ENCODE measurements at regions not wholly inside any gene's neighbourhood (a gene's known extent, or its start where the extent isn't known, plus 50 kb on each side); places are given as distances from the start of the nearest gene placed in this dataset.

DNA sequence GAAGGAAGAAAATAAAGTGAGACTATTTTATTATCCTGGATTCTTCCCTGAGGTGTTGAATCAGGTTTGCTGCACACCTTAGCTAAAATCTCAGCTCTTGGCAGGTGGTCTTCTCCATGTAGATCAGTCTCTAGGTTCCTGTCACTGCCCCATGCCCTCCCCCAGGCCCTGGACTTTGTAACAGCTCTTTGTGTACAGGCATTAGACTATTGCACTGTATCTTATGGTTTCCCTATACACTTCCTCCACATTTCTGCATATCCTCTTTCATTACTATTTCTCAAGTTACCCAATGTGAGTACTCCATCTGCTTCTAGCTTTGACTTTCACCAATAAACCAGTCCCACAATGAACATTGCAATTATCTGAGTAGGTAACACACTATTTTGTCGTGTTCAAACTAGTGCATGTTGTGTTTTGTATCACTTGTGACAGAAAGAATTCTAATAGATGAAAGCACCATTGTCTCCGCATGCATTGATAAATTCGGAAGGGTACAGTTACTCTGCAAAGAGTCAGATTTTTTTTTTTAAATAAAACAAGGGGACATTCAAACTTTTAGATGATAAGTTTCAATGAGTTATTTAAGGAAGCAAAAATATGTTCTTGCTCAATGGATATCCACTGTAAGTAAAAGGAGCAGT lies 1348.7 kb upstream of the C9orf72 start:
- no peak for FAIRE-seq
- in situ Hi-C loops (cut with MboI) (no loop called here), intact Hi-C loops (cut with micrococcal nuclease) (no loop called here)
- Histone ChIP-seq H3K9me1 (ENCODE audit: control insufficient read depth, insufficient read depth, low read length) (no peaks in the 10 kb centered on the region), H4K20me1 (replicated peaks; ENCODE audit: control insufficient read depth, insufficient read depth, low read length) (no peaks in the 10 kb centered on the region), H3K4me3 (no peak overlapping the region), H3K36me3 (ENCODE audit: control insufficient read depth, insufficient read depth, low read length) (no peaks in the 10 kb centered on the region), H3K4me2 (ENCODE audit: insufficient read depth, low read length) (no peak overlapping the region), H3K79me2 (ENCODE audit: control insufficient read depth, insufficient read depth, low read length) (no peaks in the 10 kb centered on the region), H3K27me3 (ENCODE audit: control insufficient read depth in 2 of 2, insufficient read depth in 2 of 2, low read length in 2 of 2) (no peaks in the 10 kb centered on the region), H3K9ac (ENCODE audit: insufficient read depth in 1 of 2, low read depth in 2 of 2, low read length in 2 of 2) (no peak overlapping the region), H2AFZ (ENCODE audit: low read depth, low read length) (no peak overlapping the region), H3K4me1 (replicated peaks in 1 of 2; ENCODE audit: control insufficient read depth in 2 of 2, insufficient read depth in 2 of 2, low read length in 2 of 2) (no peaks in the 10 kb centered on the region), H3K9me3 (replicated peaks; ENCODE audit: control insufficient read depth, insufficient read depth, low read depth, low read length) (no peaks in the 10 kb centered on the region), H3K27ac (ENCODE audit: extremely low read depth, low read depth, low read length) (no peak overlapping the region)
- ChIA-PET POLR2A (no interaction called here), CTCF (ENCODE audit: low intra/inter-chr PET ratio) (no interaction called here)
- WGBS (ENCODE audit: insufficient coverage, low coverage, missing lambda C conversion rate) = no CpG with 5 or more reads among the region's 3 CpGs
- BruUV-seq (replicated peaks) = no TSS peak
- no peak for ATAC-seq
- no peak for DNase-seq (ENCODE audit: extremely low read depth in 1 of 4, low spot score in 3 of 4)
- TF ChIP-seq ATF1 (CRISPR knock-in tag; IDR thresholded peaks at IDR 0.05) = no peak
- no peak for TF ChIP-seq ATF1 (tag; IDR thresholded peaks at IDR 0.05)
- TF ChIP-seq NCOA4 (IDR thresholded peaks at IDR 0.05; ENCODE audit: partially characterized antibody) = no peak
- TF ChIP-seq BMI1 (IDR thresholded peaks at IDR 0.05; ENCODE audit: low read length) = no peak
- TF ChIP-seq RBM17 (IDR thresholded peaks at IDR 0.05; ENCODE audit: borderline replicate concordance, low read depth, low read length) = no peak
- no peak for TF ChIP-seq ZNF583 (CRISPR knock-in tag; IDR thresholded peaks at IDR 0.05)
- TF ChIP-seq, protein P1, sequence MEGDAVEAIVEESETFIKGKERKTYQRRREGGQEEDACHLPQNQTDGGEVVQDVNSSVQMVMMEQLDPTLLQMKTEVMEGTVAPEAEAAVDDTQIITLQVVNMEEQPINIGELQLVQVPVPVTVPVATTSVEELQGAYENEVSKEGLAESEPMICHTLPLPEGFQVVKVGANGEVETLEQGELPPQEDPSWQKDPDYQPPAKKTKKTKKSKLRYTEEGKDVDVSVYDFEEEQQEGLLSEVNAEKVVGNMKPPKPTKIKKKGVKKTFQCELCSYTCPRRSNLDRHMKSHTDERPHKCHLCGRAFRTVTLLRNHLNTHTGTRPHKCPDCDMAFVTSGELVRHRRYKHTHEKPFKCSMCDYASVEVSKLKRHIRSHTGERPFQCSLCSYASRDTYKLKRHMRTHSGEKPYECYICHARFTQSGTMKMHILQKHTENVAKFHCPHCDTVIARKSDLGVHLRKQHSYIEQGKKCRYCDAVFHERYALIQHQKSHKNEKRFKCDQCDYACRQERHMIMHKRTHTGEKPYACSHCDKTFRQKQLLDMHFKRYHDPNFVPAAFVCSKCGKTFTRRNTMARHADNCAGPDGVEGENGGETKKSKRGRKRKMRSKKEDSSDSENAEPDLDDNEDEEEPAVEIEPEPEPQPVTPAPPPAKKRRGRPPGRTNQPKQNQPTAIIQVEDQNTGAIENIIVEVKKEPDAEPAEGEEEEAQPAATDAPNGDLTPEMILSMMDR (IDR thresholded peaks at IDR 0.05 in 2 of 3, conservative IDR thresholded peaks at IDR 0.05 in 1 of 3; ENCODE audit: insufficient read depth in 2 of 3, low read depth in 1 of 3, low read length in 3 of 3) = no peak
- TF ChIP-seq, protein P2, sequence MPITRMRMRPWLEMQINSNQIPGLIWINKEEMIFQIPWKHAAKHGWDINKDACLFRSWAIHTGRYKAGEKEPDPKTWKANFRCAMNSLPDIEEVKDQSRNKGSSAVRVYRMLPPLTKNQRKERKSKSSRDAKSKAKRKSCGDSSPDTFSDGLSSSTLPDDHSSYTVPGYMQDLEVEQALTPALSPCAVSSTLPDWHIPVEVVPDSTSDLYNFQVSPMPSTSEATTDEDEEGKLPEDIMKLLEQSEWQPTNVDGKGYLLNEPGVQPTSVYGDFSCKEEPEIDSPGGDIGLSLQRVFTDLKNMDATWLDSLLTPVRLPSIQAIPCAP (CRISPR knock-in tag; IDR thresholded peaks at IDR 0.05; ENCODE audit: borderline replicate concordance) = no peak
- no peak for TF ChIP-seq FUS (optimal IDR thresholded peaks at IDR 0.05; ENCODE audit: low read depth, low read length)
- TF ChIP-seq ADNP (tag; IDR thresholded peaks at IDR 0.05) = no peak
- no peak for TF ChIP-seq FOXA1 (IDR thresholded peaks at IDR 0.05; ENCODE audit: borderline replicate concordance)
- TF ChIP-seq BRF1 (IDR thresholded peaks at IDR 0.05; ENCODE audit: borderline replicate concordance, extremely low read depth, insufficient read length) = no peak
- TF ChIP-seq SAFB2 (IDR thresholded peaks at IDR 0.05; ENCODE audit: borderline replicate concordance, low read depth, low read length, severe bottlenecking) = no peak
- TF ChIP-seq NBN (IDR thresholded peaks at IDR 0.05; ENCODE audit: low read depth) = no peak
- TF ChIP-seq MTF1 (CRISPR knock-in tag; IDR thresholded peaks at IDR 0.05; ENCODE audit: borderline replicate concordance) = no peak
- TF ChIP-seq, protein P3, sequence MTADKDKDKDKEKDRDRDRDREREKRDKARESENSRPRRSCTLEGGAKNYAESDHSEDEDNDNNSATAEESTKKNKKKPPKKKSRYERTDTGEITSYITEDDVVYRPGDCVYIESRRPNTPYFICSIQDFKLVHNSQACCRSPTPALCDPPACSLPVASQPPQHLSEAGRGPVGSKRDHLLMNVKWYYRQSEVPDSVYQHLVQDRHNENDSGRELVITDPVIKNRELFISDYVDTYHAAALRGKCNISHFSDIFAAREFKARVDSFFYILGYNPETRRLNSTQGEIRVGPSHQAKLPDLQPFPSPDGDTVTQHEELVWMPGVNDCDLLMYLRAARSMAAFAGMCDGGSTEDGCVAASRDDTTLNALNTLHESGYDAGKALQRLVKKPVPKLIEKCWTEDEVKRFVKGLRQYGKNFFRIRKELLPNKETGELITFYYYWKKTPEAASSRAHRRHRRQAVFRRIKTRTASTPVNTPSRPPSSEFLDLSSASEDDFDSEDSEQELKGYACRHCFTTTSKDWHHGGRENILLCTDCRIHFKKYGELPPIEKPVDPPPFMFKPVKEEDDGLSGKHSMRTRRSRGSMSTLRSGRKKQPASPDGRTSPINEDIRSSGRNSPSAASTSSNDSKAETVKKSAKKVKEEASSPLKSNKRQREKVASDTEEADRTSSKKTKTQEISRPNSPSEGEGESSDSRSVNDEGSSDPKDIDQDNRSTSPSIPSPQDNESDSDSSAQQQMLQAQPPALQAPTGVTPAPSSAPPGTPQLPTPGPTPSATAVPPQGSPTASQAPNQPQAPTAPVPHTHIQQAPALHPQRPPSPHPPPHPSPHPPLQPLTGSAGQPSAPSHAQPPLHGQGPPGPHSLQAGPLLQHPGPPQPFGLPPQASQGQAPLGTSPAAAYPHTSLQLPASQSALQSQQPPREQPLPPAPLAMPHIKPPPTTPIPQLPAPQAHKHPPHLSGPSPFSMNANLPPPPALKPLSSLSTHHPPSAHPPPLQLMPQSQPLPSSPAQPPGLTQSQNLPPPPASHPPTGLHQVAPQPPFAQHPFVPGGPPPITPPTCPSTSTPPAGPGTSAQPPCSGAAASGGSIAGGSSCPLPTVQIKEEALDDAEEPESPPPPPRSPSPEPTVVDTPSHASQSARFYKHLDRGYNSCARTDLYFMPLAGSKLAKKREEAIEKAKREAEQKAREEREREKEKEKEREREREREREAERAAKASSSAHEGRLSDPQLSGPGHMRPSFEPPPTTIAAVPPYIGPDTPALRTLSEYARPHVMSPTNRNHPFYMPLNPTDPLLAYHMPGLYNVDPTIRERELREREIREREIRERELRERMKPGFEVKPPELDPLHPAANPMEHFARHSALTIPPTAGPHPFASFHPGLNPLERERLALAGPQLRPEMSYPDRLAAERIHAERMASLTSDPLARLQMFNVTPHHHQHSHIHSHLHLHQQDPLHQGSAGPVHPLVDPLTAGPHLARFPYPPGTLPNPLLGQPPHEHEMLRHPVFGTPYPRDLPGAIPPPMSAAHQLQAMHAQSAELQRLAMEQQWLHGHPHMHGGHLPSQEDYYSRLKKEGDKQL (CRISPR knock-in tag; IDR thresholded peaks at IDR 0.05; ENCODE audit: borderline replicate concordance) = no peak

Measured in K562 (cell line).